ENCODE measurements at regions not wholly inside any gene's neighbourhood (a gene's known extent, or its start where the extent isn't known, plus 50 kb on each side); places are given as distances from the start of the nearest gene placed in this dataset.
"Not testable (repeated sequence)": the region's sequence is repeated elsewhere in the genome, so short reads cannot be mapped to it uniquely, and the experiment has no call there.

DNA sequence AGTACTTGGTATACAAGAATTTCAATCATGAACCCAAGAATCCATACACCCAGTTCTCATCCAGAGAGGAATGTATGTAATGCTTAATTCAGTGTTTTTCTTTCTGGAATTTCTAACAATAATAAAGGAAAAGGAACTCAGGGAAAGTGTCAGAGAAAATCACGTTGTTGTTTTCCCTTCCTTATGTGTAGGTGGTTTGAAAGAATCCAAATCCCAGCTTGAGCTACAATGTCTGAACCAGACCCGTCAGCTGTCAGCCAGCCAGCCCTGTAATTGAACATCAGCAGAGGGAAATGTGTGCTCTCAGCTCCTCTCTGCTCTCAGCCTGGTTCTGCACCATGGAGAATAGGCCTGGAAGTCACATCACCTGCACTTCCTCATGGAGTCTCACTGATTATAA is 126.5 kb downstream of the TMEM30B start:
- DNase-seq, result no peak

DNA sequence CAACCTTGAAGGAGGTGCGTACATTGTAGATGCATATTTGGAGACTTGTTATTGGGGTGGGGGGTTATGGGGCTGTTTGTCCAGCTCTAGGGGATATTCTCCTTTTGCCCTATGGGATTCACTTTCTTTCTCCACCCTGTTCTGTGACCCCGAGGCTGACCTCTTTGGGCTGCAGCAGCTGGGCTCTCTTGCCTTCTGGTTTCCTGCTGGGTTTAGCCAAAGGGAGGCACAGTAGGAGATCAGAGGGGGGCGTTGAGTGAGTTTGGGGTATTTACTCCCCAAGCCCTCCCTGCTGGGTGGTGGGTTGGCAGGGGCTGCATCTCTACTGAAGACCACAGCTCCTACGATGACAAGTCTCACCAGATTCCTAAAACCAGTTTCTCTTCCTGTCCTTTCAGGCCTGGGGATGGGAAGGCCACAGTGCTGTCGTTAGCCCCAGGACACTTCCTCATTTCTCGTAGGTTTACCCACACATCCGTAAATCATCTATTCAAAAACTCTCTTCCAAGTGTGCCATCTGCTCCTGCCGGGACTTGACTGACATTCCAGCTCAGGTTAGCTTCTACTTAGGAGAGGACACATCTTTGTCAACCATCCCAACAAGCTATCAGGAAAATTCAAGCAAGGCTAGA is 127.1 kb downstream of the TMEM30B start:
- DNase-seq, result no peak

DNA sequence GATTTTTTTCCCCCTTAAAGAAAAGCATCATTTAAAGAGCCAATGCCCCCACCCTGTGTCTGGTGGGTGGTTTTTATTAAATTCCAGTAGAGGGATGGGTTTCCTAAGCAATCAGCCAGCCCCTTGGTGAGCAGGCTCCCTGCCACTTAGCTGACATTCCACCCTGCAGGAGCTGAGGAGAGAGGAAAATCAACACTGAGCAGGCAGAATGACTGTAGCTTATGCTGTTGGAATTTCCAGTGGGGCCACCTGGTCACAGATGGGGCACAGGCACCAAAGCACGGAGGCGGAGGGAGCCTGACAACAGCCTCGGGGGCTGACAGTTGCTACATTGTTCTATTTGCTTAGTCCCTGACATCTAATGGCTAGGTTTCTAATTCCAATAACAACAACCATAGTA is 127.7 kb downstream of the TMEM30B start:
- no peak for DNase-seq

DNA sequence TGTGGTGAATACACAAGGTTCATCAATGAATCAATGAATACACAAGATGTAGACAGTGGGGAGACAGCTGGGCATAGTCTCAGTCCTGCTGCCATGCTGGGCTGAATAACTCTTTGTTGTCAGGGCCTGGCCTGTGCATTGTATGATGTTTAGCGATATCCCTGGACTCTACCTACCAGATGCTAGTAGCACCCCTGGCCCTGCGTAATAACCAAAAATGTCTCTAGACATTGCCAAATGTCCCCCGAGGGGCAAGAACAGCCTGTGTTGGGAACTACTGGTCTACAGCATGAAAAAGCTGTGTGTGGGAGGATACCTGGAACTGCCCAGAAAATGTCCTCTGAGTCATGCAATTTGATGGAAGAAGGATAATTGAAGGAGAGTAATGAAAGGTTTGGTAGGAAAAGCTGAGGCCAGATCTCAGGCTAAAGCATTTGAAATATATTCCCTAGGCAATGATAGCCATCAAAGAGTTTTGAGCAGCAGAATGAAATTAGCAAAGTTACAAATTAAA is 128.2 kb downstream of the TMEM30B start:
- DNase-seq, result no peak

DNA sequence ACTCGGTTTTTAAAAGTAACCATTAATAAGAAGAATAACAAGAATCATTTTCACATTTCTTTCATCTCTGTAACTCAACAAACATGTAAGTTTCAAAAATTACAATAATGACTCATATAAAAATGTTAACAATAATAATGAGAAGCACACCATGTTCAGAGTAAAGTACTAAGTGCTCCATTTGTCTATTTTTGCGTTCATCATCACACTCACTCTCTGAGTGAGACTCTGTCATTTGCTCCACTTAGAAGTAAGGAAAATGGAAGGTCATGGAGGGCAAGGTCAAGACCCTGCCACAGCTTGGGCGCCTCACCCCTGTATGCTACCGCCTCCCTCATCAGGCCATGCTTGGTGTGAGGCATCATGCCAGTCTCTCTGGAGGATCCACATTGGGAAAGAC is 129.9 kb downstream of the TMEM30B start:
- DNase-seq, result no peak

DNA sequence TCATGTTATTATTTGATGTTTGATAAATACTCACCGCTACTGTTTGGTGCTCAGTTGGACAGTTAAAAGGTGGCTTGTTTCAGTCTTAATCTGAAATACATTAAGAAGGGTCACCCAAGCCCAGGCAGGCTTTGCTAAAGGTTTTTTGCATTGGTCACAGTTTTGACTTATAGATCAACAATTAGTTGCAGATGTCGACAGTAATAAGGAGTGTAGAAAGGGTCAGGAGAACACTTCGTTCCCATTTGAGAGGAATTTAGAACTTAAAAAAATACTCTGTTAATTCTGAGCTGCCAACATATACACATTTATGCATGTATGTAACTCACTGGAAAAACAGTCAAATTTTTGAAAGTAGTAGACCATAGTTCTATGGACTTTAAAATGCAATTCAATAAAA is 130.3 kb downstream of the TMEM30B start:
- no peak for DNase-seq

DNA sequence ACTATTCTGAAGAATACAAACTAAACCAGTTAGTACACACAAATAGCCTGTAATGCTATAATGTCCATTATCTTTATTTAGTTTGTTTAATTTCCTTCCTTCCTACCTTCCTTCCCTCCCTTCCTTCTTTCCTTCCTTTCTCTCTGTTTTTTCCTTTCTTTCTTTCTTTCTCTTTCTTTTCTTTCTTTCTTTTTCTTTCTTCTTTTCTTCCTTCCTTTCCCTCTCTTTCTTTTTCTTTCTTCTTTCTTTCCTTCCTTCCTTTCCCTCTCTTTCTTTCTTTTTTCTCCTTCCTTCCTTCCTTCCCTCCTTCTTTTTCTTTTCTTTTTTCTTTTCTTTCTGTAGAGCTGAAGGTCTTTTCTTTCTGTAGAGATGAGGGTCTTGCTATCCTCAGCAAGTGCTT is 131.2 kb downstream of the TMEM30B start:
- no peak for DNase-seq

DNA sequence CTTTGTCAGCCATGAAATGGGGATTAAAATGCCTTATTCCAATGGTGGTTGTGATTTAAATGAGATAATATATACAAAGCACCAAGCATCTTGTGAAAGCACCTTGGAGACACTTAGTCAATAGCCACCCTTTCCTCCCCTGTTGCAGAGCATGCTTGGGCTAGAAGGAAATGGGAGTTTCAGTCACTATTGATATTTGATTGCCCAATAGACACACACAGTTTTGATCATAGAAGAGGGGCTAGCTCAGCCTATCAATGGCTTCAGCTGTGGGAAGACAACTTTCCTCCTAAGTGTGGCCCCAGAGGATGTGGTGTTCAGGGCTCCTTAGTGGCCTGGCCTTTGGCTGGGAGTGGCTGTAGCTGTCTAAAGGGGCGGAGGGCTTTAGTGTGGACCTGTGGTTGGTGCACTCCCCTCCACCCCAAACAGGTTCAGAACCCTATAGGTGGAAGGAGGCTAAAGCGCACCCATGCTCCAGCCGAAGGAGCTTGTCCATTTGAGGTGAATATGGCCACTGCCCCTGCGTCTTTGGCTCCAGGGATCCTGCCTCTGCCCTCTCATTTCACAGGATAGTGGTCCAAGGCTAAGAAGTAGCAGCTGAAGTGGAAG is 132.3 kb downstream of the TMEM30B start:
- DNase-seq, result no peak

DNA sequence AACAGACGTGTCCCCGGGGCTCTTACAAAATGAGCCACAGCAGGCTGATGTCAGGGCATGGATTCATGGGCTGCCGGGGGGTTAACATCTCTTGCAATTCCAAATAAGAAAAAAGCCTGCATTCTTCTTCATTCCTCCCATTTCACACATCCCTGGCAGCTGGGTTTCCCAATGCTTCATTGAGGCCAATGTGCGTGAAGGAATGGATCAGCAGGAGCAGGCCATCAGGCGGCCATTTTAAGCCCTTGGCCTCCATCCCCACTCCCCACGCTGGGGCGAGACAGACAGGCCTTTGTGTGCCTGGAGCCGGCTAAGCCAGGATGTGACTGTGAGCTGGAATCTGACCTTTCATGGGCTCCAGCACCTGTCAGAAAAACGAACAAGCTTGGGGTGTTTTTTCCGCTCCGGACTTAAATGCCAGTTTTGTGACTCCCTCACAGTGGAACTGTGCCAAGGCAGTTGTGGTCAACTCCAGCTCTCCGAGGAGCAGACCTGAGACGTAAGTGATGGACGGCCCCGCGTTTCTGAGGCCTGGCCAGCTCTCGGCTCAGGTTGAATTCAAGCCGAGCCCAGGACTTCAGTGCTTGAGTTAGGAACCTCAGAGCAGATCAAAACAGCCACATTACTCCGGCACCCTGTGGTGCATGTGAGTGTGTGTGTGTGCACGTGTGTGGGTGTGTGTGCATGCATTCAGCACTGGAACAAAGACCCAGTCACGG is 133.1 kb downstream of the TMEM30B start:
- DNase-seq, result no peak

DNA sequence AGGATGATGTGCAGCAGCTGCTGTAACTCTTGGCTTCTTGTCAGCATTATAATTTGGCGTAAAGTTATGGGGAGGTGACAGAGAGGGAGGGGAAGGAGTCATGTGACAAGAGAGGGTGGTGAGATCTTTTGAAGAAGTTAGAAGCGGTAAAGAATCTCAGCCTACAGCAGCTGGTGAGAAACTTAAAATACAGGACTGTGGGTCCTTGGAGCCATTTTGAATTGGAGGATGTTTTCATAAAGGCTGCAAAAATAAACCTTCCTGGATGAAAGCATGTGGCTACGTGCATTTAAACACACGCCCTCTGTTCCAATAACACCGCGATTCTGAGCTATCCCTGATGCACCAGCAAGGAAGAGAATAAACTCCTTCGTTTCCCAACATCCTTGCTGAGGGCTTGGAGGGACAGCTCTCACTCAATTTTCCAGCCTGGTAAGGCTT is 133.7 kb downstream of the TMEM30B start:
- DNase-seq, result no peak

DNA sequence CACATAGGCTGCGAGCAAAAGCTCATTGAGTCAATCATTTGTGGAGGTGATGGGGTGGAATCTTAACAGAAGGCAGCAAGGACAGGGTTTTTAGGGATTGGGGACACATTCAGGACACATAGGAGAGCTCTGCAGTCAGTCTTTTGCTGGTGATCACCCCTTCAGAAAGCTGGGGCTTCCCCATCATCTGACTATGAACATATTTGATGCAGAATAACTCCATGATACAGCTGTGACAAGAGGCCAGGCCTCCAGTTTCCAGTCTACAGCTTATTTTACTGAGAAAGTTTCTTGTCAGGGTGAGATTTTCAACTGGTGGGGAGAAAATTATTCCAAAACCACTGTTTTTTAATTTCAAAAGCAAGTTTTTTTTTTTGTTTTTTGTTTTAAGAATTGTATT is 134.2 kb downstream of the TMEM30B start:
- no peak for DNase-seq

DNA sequence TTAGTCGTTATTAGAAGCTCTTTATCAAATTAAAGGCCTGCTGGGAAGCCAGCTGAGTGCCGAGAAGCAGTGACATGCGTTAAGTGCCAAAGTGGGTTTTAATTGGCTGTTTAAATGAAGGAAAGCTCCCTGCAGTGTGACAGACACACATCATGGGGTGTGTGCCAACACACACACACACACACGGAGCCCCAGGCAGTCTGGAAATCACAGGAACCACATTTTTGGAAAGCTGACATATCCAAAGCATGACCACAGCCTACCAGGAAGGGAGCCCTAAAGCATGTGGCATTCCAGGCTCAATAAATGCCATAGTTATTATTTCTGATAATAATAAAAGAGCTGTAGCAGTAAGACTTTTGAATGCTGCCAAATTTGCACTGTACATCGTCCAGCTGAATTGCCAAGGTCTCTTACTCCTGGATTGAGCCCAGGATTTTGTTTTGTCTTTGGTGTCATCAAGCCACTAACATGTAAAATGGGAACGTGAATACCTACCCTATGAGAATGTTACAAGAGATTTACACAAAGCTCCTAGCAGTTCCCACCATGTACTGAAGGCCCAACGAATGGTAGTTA is 135.1 kb downstream of the TMEM30B start:
- DNase-seq, result peak in 1 of 2 experiments; percentile 42

DNA sequence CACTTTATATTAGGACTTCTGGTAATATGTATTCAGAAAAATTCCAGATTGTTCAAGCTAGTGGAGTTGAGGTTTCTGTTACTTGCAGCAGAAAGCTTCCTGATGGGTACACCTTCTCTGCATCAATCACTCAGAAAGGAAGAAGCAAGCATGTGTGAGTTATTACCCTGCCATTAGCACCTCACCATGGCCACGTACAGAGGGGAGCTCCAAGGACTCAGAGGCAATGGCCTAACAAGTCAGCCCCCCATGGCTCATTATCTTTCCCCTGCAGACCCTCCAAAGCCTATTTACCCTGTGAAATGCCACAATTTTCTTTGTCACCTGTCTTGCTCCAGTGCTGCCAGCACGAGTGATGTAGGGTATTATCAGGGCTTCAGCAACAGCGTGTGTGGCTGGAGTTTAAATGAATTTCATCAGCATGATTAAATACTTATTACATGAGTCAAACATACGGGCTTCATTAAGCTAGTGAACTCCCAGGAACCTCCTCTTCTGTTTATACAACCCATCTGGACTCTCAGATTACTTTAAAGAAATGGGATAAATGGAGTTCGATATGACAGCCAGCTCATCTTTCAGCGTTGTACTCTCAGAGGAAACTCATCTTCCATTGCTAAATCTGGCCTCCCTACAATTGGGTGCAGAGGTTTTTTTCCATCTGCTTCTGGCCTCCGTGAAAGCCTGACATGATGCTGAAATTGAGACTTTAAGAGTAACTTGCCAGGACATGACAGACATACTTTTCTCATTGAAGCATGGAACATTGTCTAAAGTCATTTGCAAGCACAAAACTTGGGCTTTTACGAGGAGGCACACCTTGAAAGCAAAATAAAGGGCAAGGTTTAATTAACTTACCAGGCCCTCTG is 135.9 kb downstream of the TMEM30B start:
- peak in 1 of 2 experiments; percentile 44 for DNase-seq

DNA sequence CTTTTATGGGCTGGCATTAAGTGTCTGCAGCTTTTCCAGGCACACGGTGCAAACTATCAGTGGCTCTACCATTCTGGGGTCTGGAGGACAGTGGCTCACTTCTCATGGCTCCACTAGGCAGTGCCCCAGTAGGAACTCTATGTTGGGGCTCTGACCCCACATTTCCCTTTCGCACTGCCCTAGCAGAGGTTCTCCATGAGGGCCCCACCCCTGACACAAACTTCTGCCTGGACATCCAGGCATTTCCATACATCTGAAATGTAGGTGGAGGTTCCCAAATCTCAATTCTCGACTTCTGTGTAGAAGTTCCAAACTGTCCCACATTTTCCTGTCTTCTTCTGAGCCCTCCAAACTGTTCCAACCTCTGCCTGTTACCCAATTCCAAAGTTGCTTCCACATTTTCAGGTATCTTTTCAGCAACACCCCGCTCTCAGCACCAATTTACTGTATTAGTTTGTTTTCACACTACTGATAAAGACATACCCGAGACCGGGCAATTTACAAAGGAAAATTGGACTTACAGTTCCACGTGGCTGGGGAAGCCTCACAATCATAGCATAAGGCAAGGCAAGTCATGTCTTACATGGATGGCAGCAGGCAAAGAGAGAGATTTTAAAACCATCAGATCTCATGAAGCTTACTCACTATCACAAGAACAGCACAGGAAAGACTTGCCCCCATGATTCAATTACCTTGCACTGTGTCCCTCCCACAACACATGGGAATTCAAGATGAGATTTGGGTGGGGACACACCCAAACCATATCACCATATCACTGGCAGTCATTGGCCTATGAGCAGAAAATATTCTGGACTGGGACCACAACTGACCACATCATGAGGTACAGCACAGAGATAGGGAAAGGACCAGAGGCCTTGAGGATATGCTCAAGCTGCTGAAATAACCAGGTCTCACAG is 136.8 kb downstream of the TMEM30B start:
- not testable (repeated sequence) for DNase-seq

DNA sequence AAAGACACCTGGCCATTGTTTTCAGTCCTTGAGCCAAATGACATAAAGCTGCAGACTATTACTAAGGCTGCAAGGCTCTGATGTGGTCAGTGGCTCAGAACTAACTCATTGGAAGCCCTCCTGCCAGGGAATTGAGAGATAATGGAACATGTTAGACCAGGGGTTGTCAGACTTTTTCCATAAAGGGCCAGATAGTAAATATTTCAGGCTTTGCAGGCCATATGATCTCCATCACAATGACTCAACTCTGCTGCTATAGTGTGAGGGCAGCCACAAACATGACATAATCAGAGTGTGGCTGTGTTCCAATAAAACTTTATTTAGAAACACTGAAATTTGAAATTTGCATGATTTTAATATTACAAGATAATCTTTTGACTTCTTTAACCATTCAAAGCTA is 140.3 kb downstream of the TMEM30B start:
- DNase-seq, result no peak

DNA sequence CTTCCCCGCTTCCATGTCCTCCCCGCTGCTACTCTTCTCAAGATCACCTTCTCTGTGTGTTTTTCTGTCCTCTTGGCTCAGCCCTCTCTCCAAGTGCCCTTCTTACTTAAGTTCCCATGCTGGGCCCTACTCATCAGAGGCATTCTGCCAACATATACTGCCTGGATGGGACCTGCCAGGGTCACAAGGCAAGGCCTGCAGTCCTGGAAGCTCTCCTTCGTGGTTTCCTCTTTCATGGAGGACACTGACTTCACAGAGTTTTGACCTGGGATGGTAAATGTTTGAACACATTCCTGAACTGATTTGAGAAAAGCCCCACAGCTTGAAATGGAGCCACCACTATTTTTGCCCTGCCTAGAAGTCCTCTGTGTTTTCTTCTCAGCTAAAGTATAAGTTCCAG is 140.9 kb downstream of the TMEM30B start:
- no peak for DNase-seq

DNA sequence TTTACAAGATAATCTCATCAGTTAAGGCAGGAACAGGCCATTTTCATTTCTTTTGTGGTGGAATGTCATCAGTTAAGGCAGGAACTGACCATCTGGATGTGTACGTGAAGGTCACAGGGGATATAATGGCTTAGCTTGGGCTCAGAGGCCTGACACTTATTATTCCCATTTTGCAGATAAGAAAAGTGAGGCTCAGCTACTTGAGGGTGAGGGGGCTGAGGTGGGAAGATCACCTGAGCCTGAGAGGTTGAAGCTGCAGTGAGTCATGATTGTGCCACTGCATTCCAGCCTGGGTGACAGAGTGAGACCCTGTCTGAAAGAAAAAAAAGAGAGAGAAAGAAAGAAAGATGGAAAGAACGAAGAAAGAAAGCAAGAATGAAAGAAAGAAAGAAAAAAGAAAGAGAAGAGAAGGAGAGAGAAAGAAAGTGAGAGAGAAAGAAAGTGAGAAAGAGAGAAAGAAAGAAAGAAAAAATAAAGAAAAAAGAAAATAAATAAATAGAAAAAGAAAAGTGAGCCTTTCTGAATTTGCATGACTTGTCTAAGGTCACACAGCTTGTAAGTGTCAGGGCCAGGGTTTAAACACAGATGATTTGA is 142.0 kb downstream of the TMEM30B start:
- DNase-seq, result no peak

DNA sequence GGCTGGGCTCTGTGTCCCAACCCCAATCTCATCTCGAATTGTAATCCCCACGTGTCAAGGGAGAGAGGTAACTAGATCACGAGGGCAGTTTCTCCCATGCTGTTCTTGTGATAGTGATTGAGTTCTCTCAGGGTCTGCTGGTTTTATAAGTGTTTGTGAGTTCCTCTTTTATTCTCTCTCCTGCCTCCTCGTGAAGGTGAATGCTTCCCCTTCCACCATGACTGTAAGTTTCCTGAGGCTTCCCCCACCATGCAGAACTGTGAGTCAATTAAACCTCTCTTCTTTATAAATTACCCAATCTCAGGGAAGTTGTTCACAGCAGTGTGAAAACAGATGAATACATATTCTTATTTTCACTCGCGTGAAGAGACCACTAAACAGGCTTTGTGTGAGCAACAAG is 148.2 kb downstream of the TMEM30B start:
- no peak for DNase-seq

DNA sequence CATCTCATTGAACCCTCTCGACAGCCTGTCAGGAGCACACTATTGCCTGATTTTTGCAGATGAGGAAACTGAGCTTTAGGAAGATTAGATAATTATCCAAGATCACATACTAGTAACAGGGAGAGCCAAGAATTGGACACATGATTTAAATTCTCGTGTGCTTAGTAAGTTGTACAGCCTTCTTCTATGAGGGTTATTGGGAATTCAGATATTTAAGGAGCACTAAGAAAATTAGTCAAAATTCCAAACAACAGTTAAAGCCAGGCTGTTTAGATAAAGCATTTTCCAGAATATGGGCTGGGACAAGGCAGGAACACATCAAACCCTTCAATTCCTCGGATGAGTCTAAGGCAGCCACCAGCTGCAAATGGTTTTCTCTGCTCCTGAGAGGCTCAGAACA is 148.8 kb downstream of the TMEM30B start:
- DNase-seq, result no peak

DNA sequence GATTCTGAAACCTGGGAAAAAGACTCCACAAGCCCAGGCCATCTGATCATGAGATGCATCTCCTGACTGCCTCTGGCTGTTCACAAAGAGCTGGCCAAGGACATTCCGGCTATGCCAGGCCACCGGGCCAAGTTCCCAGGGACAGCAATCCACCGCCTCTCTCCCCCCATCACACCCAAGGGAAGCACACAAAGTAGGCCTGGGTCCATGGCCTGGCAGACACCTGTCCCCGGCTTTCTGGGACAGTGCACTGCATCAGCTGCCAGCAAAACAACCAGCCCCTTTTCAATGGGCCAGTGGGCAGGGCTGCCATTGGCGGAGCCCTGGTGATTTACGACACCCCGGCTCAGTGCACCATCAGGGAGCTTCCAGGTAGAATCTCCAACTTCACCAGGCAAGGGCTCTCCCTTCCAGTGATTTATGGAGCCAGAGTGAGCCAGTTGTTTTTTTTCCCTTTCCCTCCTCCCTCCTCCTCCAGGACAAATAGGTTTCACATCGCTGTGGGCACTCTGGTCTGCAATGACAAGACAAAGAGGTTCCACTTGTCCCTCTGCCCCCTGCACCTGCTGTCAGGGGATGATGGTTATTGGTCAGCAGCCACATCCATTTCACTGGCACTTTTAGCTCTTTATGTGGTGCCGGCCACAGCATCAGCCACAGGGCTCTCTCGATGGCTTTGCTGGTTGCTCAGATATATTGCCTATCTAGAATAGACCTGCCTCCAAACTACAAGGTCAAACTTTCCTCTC is 149.6 kb downstream of the SLC38A6 start:
- DNase-seq, result peak; percentile 53 to 81

Data from NCI-H187 (cell line).